Smooth muscle cell of the brain vasculature (primary cell): ENCODE measurements at regions not wholly inside any gene's neighbourhood (a gene's known extent, or its start where the extent isn't known, plus 50 kb on each side); places are given as distances from the start of the nearest gene placed in this dataset.
"Not testable (repeated sequence)": the region's sequence is repeated elsewhere in the genome, so short reads cannot be mapped to it uniquely, and the experiment has no call there.

Experiments used
- DNase-seq: peaks from one replicate; pipeline ENCODE4 v3.0.0-alpha.2; 2012; ENCODE audit warnings: low read depth, low spot score

GRCh38 chr3:191869738-191870415, 408.9 kb downstream of the PYDC2 start:
- DNase-seq, result no peak

GRCh38 chr3:191873736-191874135, 412.8 kb downstream of the PYDC2 start:
- DNase-seq, result no peak

GRCh38 chr3:191882289-191882688, 421.3 kb downstream of the PYDC2 start:
- no peak for DNase-seq

GRCh38 chr3:191884132-191884531, 423.2 kb downstream of the PYDC2 start:
- no peak for DNase-seq

DNA sequence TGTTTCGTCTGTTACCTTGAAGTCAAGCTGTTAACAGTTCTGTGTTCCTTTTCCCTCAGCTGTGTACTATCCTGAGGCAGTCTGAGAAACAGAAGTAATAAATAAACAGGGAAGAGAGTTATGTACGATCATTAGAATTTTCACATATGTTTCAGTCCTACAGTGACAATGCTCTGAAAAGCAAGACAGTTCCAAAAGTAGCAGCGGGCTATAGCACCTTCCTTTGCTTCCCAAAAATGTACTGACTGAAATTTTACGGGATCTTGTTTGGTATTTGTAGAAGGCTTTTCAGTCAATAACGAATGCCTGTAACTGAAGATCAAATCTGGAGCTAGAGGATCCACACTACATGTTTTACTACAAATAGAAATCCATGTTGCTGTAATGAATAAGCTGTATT, 428.1 kb downstream of the PYDC2 start:
- DNase-seq, result no peak

GRCh38 chr3:191889756-191890155, 428.8 kb downstream of the PYDC2 start:
- DNase-seq, result no peak

DNA sequence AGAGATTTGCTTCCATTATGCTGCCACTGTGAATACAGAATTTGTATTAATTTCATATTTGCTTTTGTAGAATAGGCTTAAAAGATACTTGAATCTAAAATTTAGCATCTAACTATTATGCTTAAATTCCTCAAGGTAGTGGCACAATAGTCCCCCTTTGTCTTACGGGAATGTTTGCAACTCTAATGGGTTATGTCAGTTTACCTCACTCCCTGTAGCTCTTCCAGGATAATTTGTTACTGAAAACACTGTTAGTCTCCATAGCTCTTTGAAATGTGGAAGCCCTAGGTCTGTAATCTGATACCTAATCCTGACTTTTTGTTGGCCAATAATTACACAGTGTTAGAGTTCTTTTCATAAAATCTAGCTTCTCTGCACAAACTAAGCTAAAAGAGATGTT, 433.4 kb downstream of the PYDC2 start:
- no peak for DNase-seq

DNA sequence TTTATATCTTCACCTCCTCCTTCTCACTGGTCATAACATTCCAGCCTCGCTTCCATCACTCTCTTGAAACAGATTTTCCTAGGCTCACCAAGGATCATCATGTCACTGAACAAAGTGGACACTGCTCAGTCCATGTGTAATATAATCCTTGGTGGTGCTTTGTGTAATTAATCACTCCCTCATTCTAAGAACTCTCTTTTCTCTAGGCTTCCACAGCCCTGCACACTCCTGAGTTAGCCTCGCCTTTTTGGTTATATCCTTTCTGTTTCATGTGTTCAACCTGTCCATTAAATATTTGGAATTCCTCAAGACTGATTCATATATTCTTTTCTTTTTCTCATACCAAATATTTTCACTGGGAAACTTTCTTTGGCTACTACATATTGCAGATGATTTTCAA, 440.8 kb downstream of the PYDC2 start:
- DNase-seq, result no peak

- DNase-seq, result no peak
These were observed 451.7 kb downstream of the PYDC2 start for GRCh38 chr3:191912616-191913204.

DNA sequence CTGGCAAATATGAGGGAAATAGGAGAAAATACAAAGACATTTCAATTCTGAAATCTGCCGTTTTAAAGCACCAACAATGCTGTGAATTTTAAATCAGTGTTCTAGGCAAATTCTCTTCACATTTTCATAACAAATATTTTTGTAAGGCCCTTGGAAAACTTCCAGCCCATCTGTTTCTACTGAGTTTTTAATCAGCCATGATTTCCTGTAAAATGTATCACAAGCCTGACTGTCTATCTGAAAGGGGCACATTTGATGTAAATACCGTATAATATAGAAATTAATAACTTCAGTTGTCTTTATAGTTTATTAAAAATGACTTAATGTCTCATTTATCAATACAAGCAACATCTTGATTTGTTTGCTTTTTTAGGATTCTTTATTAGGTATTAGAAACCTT, 454.7 kb downstream of the PYDC2 start:
- no peak for DNase-seq

DNA sequence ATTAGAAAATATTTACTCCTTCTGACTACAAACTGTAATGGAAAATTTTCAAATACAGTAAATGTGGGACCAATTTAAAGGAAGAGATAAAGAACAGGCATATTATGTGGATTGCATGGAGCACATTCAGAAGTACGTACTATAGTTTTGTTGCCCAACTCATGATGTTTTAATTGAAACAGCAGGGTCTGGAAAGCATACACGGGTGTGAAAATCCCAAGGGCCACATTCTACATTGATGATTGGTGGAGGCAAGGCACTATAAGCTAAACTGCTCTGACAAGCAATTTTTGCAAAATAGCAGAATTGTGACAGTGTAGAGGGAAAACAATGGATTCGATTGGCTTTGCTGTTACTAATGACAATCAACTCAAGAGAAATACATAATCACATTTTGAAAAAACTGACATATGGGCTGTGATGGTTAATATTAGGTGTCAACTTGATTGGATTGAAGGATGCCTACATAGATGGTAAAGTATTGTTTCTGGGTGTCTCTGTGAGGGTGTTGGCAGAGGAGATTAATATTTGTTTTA, 458.6 kb downstream of the PYDC2 start:
- no peak for DNase-seq

DNA sequence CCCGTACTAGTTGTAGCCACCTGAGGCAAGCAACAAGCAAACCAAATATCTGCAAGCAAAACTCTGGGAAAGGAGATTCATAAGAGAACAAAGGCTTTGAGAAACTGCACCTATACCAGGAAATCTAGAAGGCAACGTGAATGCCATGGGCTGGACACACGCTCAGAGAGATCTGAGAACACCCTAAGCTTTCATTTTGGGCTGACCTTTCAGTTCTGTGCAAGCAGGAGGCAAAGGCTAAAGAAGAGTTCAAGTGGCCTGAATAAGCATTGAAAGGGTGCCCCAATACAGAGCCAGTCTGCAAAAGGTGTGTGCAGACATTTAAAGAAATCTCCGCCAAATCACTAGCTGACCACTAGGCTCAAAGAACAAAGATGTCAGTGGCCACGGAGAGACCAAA, 461.6 kb downstream of the PYDC2 start:
- no peak for DNase-seq

DNA sequence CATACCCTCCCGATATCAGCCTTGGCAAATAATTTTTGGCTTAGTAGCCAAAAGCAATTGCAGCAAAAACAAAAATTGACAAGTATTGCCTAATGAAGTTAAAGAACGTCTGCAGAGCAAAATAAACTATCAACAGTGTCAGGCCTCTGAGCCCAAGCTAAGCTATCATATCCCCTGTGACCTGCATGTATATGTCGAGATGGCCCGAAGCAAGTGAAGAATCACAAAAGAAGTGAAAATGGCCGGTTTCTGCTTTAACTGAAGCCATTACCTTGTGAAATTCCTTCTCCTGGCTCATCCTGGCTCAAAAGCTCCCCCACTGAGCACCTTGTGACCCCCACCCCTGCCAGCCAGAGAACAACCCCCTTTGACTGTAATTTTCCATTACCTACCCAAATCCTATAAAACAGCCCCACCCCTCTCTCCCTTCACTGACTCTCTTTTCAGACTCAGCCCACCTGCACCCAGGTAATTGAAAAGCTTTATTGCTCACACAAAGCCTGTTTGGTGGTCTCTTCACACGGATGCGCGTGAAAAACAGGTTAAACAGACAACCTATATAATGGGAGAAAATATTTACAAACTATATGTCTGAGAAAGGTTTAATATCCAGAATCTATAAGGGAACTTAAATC, 466.3 kb downstream of the PYDC2 start:
- not testable (repeated sequence) for DNase-seq

DNA sequence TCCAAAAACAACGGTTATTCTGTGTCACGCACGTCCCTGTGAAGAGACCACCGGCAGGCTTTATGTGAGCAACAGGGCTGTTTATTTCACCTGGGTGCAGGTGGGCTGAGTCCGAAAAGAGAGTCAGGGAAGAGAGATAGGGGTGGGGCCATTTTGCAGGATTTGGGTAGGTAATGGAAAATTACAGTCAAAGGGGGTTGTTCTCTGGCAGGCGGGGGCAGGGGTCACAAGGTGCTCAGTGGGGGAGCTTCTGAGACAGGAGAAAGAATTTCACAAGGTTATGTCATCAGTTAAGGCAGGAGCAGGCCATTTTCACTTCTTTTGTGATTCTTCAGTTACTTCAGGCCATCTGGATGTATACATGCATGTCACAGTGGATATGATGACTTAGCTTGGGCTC, 467.0 kb downstream of the PYDC2 start:
- not testable (repeated sequence) for DNase-seq

DNA sequence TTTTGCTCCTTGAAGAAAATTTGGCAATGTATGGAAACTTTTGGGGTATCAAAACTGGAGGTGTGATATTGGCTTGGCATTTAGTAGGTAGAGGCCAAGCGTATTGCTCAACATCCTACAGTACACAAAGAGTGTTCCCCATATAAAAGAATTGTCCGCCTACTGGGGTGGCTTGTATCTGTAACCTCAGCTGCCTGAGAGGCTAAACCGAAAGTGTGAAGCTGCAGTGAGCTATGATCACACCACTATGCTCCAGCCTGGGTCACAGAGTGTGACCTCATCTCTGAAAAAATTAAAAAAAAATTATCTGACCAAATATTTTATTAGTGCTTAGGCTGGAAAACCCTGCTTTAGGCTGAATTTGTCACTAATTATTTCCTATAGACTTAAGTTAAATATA, 483.9 kb downstream of the PYDC2 start:
- no peak for DNase-seq

GRCh38 chr3:191952186-191952585, 491.2 kb downstream of the PYDC2 start:
- no peak for DNase-seq

DNA sequence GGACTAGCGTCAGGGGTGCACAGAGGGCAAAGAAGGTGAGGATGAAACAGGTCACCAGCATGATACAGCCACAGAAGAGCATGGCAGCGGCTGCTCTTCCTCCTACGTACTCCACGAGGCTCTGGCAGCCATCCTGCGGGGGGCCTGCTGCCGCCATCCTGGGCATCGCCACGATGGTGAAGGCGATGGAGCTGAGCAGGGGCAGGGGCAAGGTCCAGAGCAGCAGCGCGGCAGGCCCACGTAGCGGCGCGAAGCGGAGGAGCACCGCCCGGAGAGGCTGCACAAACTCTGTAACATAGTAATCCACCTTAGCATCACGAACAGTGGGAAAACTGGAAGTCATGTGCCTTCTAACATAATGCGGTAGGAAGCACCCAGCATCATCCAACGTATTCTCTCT, 491.6 kb downstream of the PYDC2 start:
- no peak for DNase-seq

DNA sequence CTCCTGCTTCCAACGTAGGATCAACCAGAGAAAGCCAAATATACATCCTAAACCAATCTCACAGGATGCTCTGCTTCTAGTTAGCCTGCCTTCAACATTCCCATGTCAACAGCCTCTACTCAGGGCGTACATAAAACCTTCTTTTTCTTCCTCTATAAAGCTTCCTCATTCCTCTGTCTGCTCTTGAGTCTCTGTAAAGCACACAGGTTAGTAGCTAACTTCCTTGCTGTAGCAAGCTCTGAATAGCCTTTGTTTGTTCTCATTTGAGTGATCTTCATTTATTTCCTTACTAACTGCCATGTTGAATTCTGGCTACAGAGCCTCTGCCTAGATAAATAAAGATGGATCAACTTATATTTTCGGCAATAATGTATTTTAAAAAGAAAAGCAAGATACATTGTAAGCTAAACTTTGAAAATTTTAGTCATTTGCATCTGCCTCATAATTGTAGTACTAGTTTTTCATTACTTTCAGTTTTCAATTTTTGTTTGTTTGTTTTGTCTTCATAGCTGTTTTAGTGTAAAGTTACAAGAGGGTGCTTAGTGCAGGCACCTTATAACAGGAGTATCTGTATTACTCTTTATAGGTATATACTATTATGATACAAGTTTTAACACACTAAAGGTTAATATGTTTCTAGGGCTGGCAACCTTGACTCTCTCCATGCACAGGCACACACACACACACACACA, 498.2 kb downstream of the PYDC2 start:
- no peak for DNase-seq

DNA sequence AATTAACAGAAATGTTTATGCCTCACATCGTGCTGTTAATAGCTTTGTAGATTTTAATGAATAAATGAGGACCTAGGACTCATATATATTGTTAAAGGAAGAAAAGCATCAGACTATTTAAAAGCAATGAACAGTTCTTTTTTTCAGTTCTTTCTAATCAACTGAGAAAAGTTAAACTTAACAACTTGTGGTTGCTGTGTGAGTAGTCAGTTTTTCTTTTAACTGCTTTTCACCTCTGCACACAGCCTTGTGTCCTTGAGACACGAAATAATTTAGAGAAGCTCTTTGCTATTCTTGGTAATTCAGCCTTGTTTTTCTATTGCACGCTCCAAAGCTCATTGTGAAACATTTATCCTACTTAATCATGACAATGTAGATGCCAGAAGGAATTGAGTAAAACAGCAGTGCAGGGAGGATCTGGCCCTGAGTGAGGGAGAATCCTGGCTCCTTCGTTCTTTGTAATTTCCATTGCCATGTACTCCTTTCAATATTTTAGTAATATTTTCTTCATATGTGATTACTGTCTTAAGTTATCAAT, 499.0 kb downstream of the PYDC2 start:
- DNase-seq, result no peak

- no peak for DNase-seq
These were observed 500.1 kb downstream of the PYDC2 start for GRCh38 chr3:191961022-191961421.

GRCh38 chr3:191961529-191961928, 500.6 kb downstream of the PYDC2 start:
- DNase-seq, result no peak

GRCh38 chr3:191962324-191962723, 501.4 kb downstream of the PYDC2 start:
- DNase-seq, result no peak
